ENCODE measurements at regions not wholly inside any gene's neighbourhood (a gene's known extent, or its start where the extent isn't known, plus 50 kb on each side); places are given as distances from the start of the nearest gene placed in this dataset.

DNA sequence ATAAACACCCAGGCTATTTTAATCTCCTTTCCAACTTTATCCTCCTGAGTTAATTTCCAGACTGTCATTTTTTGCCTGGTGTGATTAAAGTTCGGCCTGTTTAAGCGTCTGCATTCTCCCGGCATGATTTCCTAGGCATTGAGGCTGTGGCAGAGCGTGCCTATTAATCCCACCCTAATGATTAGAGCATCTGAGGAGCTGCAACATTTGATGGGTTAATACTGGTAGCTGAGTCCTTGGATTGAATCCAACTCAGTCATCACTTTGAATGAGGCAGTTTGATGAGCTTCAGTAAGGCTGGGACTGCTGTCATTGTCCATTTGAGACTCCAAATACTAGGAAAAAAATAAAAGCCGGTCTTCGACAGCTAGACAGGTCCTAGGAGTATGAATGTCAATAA, 882.5 kb downstream of the SLC4A3 start:
- Mint-ChIP-seq H3K4me3 (no peak overlapping the region), H3K9me3 (0 out of 2 replicates have a peak, but pooled peaks cover 2% of the 10 kb centered on the region), H3K4me1 (peaks cover 62% of the 10 kb centered on the region), H3K27me3 (ENCODE audit: low read depth) (no peaks in the 10 kb centered on the region), H3K36me3 (no peaks in the 10 kb centered on the region), H3K27ac (no peak overlapping the region)
- no peak for DNase-seq (ENCODE audit: low spot score)
- ChIA-PET POLR2A (no interaction called here), CTCF (no interaction called here)
- ATAC-seq = no peak
- TF ChIP-seq E2F4 (CRISPR knock-in tag; IDR thresholded peaks at IDR 0.05; ENCODE audit: borderline replicate concordance, low read depth) (no peak), IRF1 (CRISPR knock-in tag; IDR thresholded peaks at IDR 0.05) (no peak), ZNF138 (CRISPR knock-in tag; conservative IDR thresholded peaks at IDR 0.05) (no peak), NFATC4 (CRISPR knock-in tag; IDR thresholded peaks at IDR 0.05) (no peak), SP1 (CRISPR knock-in tag; conservative IDR thresholded peaks at IDR 0.05) (no peak), TEAD1 (CRISPR knock-in tag; IDR thresholded peaks at IDR 0.05) (no peak), ZNF219 (CRISPR knock-in tag; IDR thresholded peaks at IDR 0.05; ENCODE audit: borderline replicate concordance) (no peak), CREM (CRISPR knock-in tag; IDR thresholded peaks at IDR 0.05) (no peak), ATF3 (CRISPR knock-in tag; conservative IDR thresholded peaks at IDR 0.05) (no peak), FOXK1 (CRISPR knock-in tag; IDR thresholded peaks at IDR 0.05) (no peak), JUN (CRISPR knock-in tag; IDR thresholded peaks at IDR 0.05) (no peak), CBFB (CRISPR knock-in tag; IDR thresholded peaks at IDR 0.05; ENCODE audit: low read depth) (no peak), ATF6 (CRISPR knock-in tag; IDR thresholded peaks at IDR 0.05) (no peak)
- TF ChIP-seq, protein P1, sequence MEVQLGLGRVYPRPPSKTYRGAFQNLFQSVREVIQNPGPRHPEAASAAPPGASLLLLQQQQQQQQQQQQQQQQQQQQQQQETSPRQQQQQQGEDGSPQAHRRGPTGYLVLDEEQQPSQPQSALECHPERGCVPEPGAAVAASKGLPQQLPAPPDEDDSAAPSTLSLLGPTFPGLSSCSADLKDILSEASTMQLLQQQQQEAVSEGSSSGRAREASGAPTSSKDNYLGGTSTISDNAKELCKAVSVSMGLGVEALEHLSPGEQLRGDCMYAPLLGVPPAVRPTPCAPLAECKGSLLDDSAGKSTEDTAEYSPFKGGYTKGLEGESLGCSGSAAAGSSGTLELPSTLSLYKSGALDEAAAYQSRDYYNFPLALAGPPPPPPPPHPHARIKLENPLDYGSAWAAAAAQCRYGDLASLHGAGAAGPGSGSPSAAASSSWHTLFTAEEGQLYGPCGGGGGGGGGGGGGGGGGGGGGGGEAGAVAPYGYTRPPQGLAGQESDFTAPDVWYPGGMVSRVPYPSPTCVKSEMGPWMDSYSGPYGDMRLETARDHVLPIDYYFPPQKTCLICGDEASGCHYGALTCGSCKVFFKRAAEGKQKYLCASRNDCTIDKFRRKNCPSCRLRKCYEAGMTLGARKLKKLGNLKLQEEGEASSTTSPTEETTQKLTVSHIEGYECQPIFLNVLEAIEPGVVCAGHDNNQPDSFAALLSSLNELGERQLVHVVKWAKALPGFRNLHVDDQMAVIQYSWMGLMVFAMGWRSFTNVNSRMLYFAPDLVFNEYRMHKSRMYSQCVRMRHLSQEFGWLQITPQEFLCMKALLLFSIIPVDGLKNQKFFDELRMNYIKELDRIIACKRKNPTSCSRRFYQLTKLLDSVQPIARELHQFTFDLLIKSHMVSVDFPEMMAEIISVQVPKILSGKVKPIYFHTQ (CRISPR knock-in tag; IDR thresholded peaks at IDR 0.05) = no peak
- TF ChIP-seq, protein P2, sequence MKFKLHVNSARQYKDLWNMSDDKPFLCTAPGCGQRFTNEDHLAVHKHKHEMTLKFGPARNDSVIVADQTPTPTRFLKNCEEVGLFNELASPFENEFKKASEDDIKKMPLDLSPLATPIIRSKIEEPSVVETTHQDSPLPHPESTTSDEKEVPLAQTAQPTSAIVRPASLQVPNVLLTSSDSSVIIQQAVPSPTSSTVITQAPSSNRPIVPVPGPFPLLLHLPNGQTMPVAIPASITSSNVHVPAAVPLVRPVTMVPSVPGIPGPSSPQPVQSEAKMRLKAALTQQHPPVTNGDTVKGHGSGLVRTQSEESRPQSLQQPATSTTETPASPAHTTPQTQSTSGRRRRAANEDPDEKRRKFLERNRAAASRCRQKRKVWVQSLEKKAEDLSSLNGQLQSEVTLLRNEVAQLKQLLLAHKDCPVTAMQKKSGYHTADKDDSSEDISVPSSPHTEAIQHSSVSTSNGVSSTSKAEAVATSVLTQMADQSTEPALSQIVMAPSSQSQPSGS (CRISPR knock-in tag; IDR thresholded peaks at IDR 0.05; ENCODE audit: borderline replicate concordance, low read depth) = no peak
- TF ChIP-seq, protein P3, sequence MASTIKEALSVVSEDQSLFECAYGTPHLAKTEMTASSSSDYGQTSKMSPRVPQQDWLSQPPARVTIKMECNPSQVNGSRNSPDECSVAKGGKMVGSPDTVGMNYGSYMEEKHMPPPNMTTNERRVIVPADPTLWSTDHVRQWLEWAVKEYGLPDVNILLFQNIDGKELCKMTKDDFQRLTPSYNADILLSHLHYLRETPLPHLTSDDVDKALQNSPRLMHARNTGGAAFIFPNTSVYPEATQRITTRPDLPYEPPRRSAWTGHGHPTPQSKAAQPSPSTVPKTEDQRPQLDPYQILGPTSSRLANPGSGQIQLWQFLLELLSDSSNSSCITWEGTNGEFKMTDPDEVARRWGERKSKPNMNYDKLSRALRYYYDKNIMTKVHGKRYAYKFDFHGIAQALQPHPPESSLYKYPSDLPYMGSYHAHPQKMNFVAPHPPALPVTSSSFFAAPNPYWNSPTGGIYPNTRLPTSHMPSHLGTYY (CRISPR knock-in tag; IDR thresholded peaks at IDR 0.05) = no peak
- TF ChIP-seq, protein P4, sequence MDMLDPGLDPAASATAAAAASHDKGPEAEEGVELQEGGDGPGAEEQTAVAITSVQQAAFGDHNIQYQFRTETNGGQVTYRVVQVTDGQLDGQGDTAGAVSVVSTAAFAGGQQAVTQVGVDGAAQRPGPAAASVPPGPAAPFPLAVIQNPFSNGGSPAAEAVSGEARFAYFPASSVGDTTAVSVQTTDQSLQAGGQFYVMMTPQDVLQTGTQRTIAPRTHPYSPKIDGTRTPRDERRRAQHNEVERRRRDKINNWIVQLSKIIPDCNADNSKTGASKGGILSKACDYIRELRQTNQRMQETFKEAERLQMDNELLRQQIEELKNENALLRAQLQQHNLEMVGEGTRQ (CRISPR knock-in tag; IDR thresholded peaks at IDR 0.05) = no peak

Data from WTC11 (cell line).